ENCODE measurements at regions not wholly inside any gene's neighbourhood (a gene's known extent, or its start where the extent isn't known, plus 50 kb on each side); places are given as distances from the start of the nearest gene placed in this dataset.
"Not testable (repeated sequence)": the region's sequence is repeated elsewhere in the genome, so short reads cannot be mapped to it uniquely, and the experiment has no call there.

- no peak for DNase-seq
Measured at GRCh38 chr14:89491711-89492381, 74.8 kb upstream of the FOXN3 start.

GRCh38 chr14:89490466-89490865, 73.4 kb upstream of the FOXN3 start:
- DNase-seq, result no peak

GRCh38 chr14:89489761-89490437, 72.9 kb upstream of the FOXN3 start:
- no peak for DNase-seq

- DNase-seq, result no peak
Measured at GRCh38 chr14:89486961-89487360, 69.9 kb upstream of the FOXN3 start.

- no peak for DNase-seq
Measured at GRCh38 chr14:89486505-89486904, 69.5 kb upstream of the FOXN3 start.

- DNase-seq, result no peak
Measured at GRCh38 chr14:89485264-89485663, 68.2 kb upstream of the FOXN3 start.

GRCh38 chr14:89484051-89484844, 67.2 kb upstream of the FOXN3 start:
- DNase-seq, result no peak

GRCh38 chr14:89481196-89481595, 64.2 kb upstream of the FOXN3 start:
- no peak for DNase-seq

GRCh38 chr14:89480278-89480677, 63.2 kb upstream of the FOXN3 start:
- no peak for DNase-seq

- DNase-seq, result no peak
Measured at GRCh38 chr14:89479802-89480201, 62.8 kb upstream of the FOXN3 start.

GRCh38 chr14:89477391-89477790, 60.4 kb upstream of the FOXN3 start:
- no peak for DNase-seq

GRCh38 chr14:89476354-89476896, 59.4 kb upstream of the FOXN3 start:
- no peak for DNase-seq

GRCh38 chr14:89474464-89474863, 57.4 kb upstream of the FOXN3 start:
- no peak for DNase-seq

- no peak for DNase-seq
Measured at GRCh38 chr14:89473989-89474388, 57.0 kb upstream of the FOXN3 start.

GRCh38 chr14:89473569-89473968, 56.5 kb upstream of the FOXN3 start:
- DNase-seq, result no peak

- no peak for DNase-seq
Measured at GRCh38 chr14:89470401-89470800, 53.4 kb upstream of the FOXN3 start.

GRCh38 chr14:89469210-89470198, 52.5 kb upstream of the FOXN3 start:
- DNase-seq, result no peak

- no peak for DNase-seq
Measured at GRCh38 chr14:89468566-89468965, 51.5 kb upstream of the FOXN3 start.

GRCh38 chr14:89468030-89468429, 51.0 kb upstream of the FOXN3 start:
- DNase-seq, result not testable (repeated sequence)

GRCh38 chr14:89466944-89467343, 49.9 kb upstream of the FOXN3 start:
- no peak for DNase-seq

Data from renal pelvis (tissue), 1 donor.